ENCODE measurements at regions not wholly inside any gene's neighbourhood (a gene's known extent, or its start where the extent isn't known, plus 50 kb on each side); places are given as distances from the start of the nearest gene placed in this dataset.

DNA sequence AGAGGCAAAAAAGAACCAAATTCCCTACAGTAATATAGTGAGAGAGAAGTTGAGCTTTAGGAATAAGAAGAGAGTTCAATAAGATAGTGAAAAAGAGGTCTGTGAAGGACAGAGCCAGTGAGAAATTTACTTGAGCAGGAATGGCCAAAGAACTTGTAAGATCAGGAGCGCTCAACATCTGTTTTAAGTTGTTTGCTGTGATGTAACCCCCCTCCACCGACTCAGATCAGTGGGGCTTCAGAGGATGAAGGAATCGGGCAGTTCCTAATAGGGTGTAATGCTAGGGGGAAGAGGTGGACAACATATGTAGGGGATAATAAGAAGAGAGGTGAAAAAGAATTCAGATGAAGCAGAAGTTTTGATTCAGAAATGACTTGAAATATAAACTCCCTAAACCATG, 85.3 kb upstream of the FNDC3A start:
- no peak for TF ChIP-seq POLR2A (IDR thresholded peaks at IDR 0.05; ENCODE audit: low read depth, low read length)
- no peak for TF ChIP-seq TAF1 (IDR thresholded peaks at IDR 0.05; ENCODE audit: borderline replicate concordance, low read depth, low read length)
